C1 segment of cervical spinal cord (tissue), 14 donors: ENCODE measurements at regions not wholly inside any gene's neighbourhood (a gene's known extent, or its start where the extent isn't known, plus 50 kb on each side); places are given as distances from the start of the nearest gene placed in this dataset.

Experiments
- DNase-seq, 14 donors: peaks; one replicate each; lab custom pipeline; 2025; lab: John Stamatoyannopoulos, UW

GRCh38 chr6:6522709-6523108, 65.8 kb upstream of the LY86 start:
- no peak for DNase-seq

DNA sequence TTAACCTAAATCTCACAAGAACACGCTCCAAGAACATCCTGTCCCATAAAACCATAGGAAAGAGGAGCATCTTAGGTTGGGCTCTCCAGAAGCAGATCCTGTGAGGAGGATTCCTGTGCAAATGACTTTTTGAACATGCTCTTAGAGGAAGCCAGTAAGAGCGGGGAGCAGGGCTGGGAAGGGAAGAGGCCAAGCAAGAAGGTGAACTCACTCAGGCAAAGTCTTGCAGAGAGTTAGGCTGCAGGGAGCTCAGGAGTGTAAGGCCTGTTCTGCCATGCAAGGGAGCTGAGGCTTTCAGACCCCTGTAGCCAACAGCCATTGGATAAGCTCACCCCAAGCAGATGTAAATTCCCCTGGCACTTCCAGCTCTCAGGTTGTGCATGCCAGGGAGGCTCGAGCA, 63.6 kb upstream of the LY86 start:
- no peak for DNase-seq

GRCh38 chr6:6525933-6526332, 62.6 kb upstream of the LY86 start:
- DNase-seq, result no peak

- no peak for DNase-seq
Observed at GRCh38 chr6:6529275-6529674, 59.2 kb upstream of the LY86 start.

DNA sequence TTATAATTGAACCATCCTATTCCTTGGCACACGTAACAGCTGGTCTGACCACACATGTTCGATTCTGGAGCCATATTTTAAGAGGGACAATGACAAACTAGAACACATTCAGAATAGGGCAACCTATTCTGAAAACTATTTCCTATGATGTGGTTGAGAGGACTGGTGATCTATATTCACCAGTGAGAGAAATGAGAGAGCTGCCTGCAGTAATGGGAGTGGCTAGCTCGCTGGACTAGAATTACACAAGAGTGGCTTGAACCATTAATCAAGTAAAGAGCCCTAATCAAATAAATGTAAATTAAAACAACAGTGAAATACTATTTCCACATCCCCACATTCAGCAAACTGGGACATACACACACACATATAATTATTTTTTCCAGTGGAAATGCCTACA, 55.3 kb upstream of the LY86 start:
- DNase-seq, result no peak

DNA sequence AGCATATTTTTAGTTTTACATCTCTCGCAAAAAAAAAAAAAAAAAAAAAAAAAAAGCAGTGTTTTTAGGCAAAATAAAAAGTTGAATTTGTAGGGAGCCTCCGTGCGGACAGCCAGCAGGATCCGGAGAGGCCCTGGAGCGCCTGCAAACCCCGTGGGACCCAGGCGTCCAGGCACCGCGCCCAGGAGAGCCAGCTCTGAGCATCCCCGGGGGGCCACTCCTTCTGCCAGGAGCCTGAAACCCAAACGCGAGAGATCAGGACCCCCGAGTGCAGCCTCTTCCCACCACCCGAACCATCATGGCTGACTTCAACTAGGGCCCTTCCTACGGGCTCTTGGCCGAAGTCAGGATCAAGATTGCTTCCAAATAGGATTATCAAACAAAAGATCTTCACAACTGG, 54.1 kb upstream of the LY86 start:
- DNase-seq, result no peak

GRCh38 chr6:6537488-6538260, 50.8 kb upstream of the LY86 start:
- no peak for DNase-seq

- no peak for DNase-seq
Observed at GRCh38 chr6:6538261-6538660, 50.3 kb upstream of the LY86 start.
